Heart left ventricle (tissue), 16 donors: ENCODE measurements at regions not wholly inside any gene's neighbourhood (a gene's known extent, or its start where the extent isn't known, plus 50 kb on each side); places are given as distances from the start of the nearest gene placed in this dataset.

Experiments used
- ATAC-seq, 4 donors: fragments of 200-7000 bp; cut with Tn5 transposase; one replicate each; pipeline ENCODE4 v1.9.1; 2020 to 2022; ENCODE audit warnings: moderate library complexity in 4 of 4, mild to moderate bottlenecking in 3 of 4, moderate number of reproducible peaks in 1 of 4
- DNase-seq, 5 donors: peaks; one replicate each; pipeline ENCODE4 v3.0.0-alpha.2; 2020
- H3K27ac ChIP-seq, 12 donors: fragments of 200-600 bp; sonication (generic) in 4 of 12; one replicate each; pipeline versions ENCODE4 v1.5.0 to v1.8.0; 2016 to 2022; ENCODE audit warnings: mild to moderate bottlenecking in 2 of 12
- H3K27me3 ChIP-seq, 9 donors: fragments of 200-600 bp; sonication (generic) in 2 of 9; one replicate each; pipeline versions ENCODE4 v1.5.1 to v1.8.0; 2016 to 2022; ENCODE audit warnings: mild to moderate bottlenecking in 3 of 9
- H3K36me3 ChIP-seq, 9 donors: fragments of 200-600 bp; sonication (generic) in 2 of 9; one replicate each; pipeline versions ENCODE4 v1.5.0 to v1.8.0; 2018 to 2022; ENCODE audit warnings: mild to moderate bottlenecking in 2 of 9
- H3K4me1 ChIP-seq, 12 donors: fragments of 200-600 bp; sonication (generic) in 4 of 12; one replicate each; pipeline versions ENCODE4 v1.5.0 to v1.8.0; 2016 to 2022; ENCODE audit warnings: mild to moderate bottlenecking in 3 of 12
- H3K4me3 ChIP-seq, 12 donors: fragments of 200-600 bp; sonication (generic) in 4 of 12; one replicate each; pipeline versions ENCODE4 v1.5.0 to v1.8.0; 2017 to 2022; ENCODE audit warnings: mild to moderate bottlenecking in 9 of 12, moderate library complexity in 4 of 12
- H3K9me3 ChIP-seq, 12 donors: fragments of 200-600 bp; sonication (generic) in 4 of 12; one replicate each; pipeline versions ENCODE4 v1.5.0 to v1.8.0; 2016 to 2022; ENCODE audit warnings: mild to moderate bottlenecking in 1 of 12
- POLR2A ChIP-seq, 2 donors: fragments of 450-650 bp; IDR thresholded peaks; one replicate each; pipeline ENCODE4 v1.6.1; 2017; ENCODE audit warnings: antibody characterized with exemption in 2 of 2, mild to moderate bottlenecking in 2 of 2, moderate library complexity in 2 of 2
- WGBS, 4 donors: extraction: QIAGEN DNeasy Blood & Tissue Kit in 2 of 4; methylation state at CpG; one replicate each; pipeline versions ENCODE4 v1.1.5 to v1.1.7; 2013 to 2018; 5-methylcytosine and 5-hydroxymethylcytosine counted together
- intact Hi-C, 10 donors: fragments of 100-400 bp; cut with DNase I; formaldehyde crosslinking; loops; one replicate each; pipeline versions ENCODE4 v1.11.1 to v1.14.2; 2022
- TF ChIP-seq, protein P1 (sequence below), 12 donors: fragments of 200-600 bp; sonication (generic) in 4 of 12; IDR thresholded peaks; one replicate each; pipeline versions ENCODE4 v1.5.0 to v1.8.0; 2018 to 2022; ENCODE audit warnings: antibody characterized with exemption in 12 of 12, mild to moderate bottlenecking in 5 of 12
- donor health status: ischemic (EF 13 %, LVEDD 7.1; RV severe dilation, severe dysfunction).
- donor health status: healthy with polysubstance abuse.
- donor health status: DM: no; HTN: yes; CAD: no.
- donor health status: DM: no; HTN: no; CAD: no.
- donor health status: ischemic (EF 25% LVEDD 6.9; RV normal size, moderate dysfunction).
- donor health status: ischemic (EF 25% LVEDD 5.7; RV mildly dilated, moderate dysfunction).
- donor health status: healthy.
- donor health status: DM: yes; HTN: yes; CAD: no.
- donor health status: ischemic (EF 35%, LVEDD 5.7; RV mildly dilated, moderate dysfunction).
- donor health status: nonischemic (EF 11% LVEDD 7.7; RV severe dilation, severe dysfunction).
- donor health status: DM: yes; HTN: yes; CAD: no.
- donor health status: PGD.
- donor health status: ischemic (EF 29% LVEDD 5.4; RV normal size, mild dysfunction).
- donor health status: nonischemic (EF 23%, LVEDD 6.1; RV moderate dilation, normal function).

DNA sequence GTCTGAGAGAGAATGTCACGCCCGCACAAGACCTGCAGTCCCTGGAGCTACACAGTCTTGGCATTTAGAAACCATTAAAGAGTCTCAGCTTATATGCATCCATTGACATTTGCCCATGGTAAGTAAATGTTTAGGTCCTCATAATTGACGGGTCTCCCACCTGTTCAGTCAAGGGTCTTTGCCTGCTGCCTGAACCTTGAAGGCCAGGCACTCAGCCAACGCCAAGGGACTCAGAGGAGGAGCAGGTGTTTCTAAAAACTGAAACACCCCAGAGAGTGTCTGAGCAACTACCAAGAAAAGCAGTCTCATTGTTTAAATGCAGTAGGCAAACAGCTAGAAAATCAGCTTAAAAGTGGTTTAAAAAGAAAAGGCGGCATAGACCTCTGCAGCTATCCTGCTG is 264.7 kb upstream of the AKR1E2 start:
- WGBS, 4 donors, result 91 to 98% (median 96%) methylated on average over 5 of the region's 5 CpGs
- ATAC-seq, result no peak
- DNase-seq, result no peak
- intact Hi-C loops, result no loop called here
- peaks cover 0 to 17% (median 0%) of the 10 kb centered on the region in 12 donors for H3K9me3 ChIP-seq
- no peaks in the 10 kb centered on the region for H3K27me3 ChIP-seq
- H3K4me3 ChIP-seq, result no peak overlapping the region
- no peaks in the 10 kb centered on the region for H3K4me1 ChIP-seq
- TF ChIP-seq, protein P1, sequence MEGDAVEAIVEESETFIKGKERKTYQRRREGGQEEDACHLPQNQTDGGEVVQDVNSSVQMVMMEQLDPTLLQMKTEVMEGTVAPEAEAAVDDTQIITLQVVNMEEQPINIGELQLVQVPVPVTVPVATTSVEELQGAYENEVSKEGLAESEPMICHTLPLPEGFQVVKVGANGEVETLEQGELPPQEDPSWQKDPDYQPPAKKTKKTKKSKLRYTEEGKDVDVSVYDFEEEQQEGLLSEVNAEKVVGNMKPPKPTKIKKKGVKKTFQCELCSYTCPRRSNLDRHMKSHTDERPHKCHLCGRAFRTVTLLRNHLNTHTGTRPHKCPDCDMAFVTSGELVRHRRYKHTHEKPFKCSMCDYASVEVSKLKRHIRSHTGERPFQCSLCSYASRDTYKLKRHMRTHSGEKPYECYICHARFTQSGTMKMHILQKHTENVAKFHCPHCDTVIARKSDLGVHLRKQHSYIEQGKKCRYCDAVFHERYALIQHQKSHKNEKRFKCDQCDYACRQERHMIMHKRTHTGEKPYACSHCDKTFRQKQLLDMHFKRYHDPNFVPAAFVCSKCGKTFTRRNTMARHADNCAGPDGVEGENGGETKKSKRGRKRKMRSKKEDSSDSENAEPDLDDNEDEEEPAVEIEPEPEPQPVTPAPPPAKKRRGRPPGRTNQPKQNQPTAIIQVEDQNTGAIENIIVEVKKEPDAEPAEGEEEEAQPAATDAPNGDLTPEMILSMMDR (IDR thresholded peaks at IDR 0.05), result no peak
- no peak for TF ChIP-seq POLR2A (IDR thresholded peaks at IDR 0.05)
- no peak overlapping the region for H3K27ac ChIP-seq
- H3K36me3 ChIP-seq, result no peaks in the 10 kb centered on the region

DNA sequence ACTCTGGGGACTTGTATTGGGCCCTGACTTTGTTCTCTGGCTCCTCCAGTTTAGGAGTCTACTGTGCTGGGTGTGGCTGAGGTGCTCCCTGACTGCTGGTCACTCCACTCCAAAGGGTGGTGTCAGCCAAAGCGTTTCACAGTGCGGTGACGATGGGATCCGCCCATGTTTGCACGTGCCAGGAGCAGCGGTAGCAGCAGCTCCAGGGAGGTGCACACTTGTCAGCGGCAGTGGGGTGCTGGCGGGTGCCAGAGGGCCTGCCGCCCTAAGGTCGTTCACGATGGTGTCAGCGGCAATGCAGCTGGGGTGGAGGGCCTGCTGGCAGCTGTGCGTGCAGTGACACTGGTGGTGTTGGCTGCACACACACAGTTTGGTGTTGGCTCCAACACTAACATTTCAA is 268.5 kb upstream of the AKR1E2 start:
- DNase-seq (no peak), ATAC-seq (no peak)
- intact Hi-C loops, result no loop called here
- H3K36me3 ChIP-seq, result no peaks in the 10 kb centered on the region
- H3K27me3 ChIP-seq, result no peaks in the 10 kb centered on the region
- H3K4me3 ChIP-seq, result no peak overlapping the region
- no peak overlapping the region for H3K27ac ChIP-seq
- peaks cover 0 to 17% (median 0%) of the 10 kb centered on the region in 12 donors for H3K9me3 ChIP-seq
- TF ChIP-seq, protein P1 (IDR thresholded peaks at IDR 0.05), result no peak
- TF ChIP-seq POLR2A (IDR thresholded peaks at IDR 0.05), result no peak
- no peaks in the 10 kb centered on the region for H3K4me1 ChIP-seq
- WGBS, 4 donors, result 90 to 93% (median 93%) methylated on average over 13 of the region's 13 CpGs

DNA sequence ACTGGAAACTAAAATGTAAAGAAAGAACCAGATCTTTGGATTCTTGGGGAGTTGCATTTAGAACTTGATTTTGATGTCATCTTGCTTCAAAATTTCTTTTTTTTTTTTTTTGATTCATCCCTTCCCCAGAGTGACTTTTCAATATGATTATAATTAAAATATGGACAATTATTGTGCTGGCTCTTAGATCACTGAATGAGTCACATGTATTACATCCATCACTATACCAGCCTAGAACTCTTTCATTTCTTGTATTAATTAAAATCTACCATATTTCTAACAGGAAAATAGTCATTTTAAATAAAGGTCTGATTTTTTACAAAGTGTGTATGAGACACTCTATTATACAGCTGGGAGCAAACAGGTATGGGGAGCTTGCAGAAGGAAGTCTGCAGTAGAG is 269.5 kb upstream of the AKR1E2 start:
- Histone ChIP-seq H3K4me1 (no peaks in the 10 kb centered on the region), H3K36me3 (no peaks in the 10 kb centered on the region), H3K27me3 (no peaks in the 10 kb centered on the region), H3K9me3 (peaks cover 0 to 17% (median 0%) of the 10 kb centered on the region in 12 donors), H3K27ac (no peak overlapping the region), H3K4me3 (no peak overlapping the region)
- intact Hi-C loops, result no loop called here
- DNase-seq (no peak), ATAC-seq (no peak)
- no peak for TF ChIP-seq POLR2A (IDR thresholded peaks at IDR 0.05)
- TF ChIP-seq, protein P1 (IDR thresholded peaks at IDR 0.05), result no peak

DNA sequence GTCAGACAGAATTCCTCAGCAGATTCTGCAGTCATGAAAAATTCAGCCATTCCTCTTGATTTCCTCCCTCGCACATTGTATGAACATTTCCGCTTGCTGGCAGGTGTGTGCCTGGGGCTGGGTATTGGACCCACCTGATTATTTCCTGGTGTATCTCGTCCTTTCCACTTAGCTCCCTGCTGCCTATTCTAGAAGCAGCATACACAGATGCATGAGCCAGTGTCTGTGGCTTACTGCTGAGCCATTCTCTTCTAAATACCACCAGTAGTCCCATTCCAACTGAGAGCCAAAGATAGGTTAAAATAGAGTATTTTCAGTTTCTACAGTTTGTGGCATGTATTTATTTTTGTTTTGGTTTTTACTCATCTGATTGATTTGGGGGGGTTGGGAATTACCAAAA is 270.1 kb upstream of the AKR1E2 start:
- Histone ChIP-seq H3K9me3 (peaks cover 0 to 16% (median 0%) of the 10 kb centered on the region in 12 donors), H3K36me3 (no peaks in the 10 kb centered on the region), H3K27me3 (no peaks in the 10 kb centered on the region), H3K27ac (no peak overlapping the region), H3K4me1 (no peaks in the 10 kb centered on the region), H3K4me3 (no peak overlapping the region)
- DNase-seq (no peak), ATAC-seq (no peak)
- 88 to 94% (median 90%) methylated on average over 3 of the region's 3 CpGs for whole genome bisulfite sequencing, 4 donors
- no peak for TF ChIP-seq POLR2A (IDR thresholded peaks at IDR 0.05)
- TF ChIP-seq, protein P1 (IDR thresholded peaks at IDR 0.05), result no peak
- intact Hi-C loops, result no loop called here
